Lung (tissue), 11 donors: ENCODE measurements at regions not wholly inside any gene's neighbourhood (a gene's known extent, or its start where the extent isn't known, plus 50 kb on each side); places are given as distances from the start of the nearest gene placed in this dataset.
"Not testable (repeated sequence)": the region's sequence is repeated elsewhere in the genome, so short reads cannot be mapped to it uniquely, and the experiment has no call there.

Source experiments
- ATAC-seq: fragments of 200-7000 bp; cut with Tn5 transposase; one replicate; pipeline ENCODE4 v1.9.1; 2020; ENCODE audit warnings: moderate number of reproducible peaks; ENCODE audit not compliant: insufficient read depth, low FRiP score
- DNase-seq, 3 donors: peaks; one replicate each; pipeline ENCODE4 v3.0.0-alpha.2; 2013 to 2017
- H3K27ac ChIP-seq, 2 donors: one replicate each; pipeline ENCODE4 v1.5.1; 2013; ENCODE audit warnings: mild to moderate bottlenecking in 2 of 2, moderate library complexity in 2 of 2, control low read depth in 1 of 2, inconsistent platforms in 1 of 2, low read depth in 1 of 2, low read length in 1 of 2
- H3K27me3 ChIP-seq, 3 donors: one replicate each; pipeline ENCODE4 v1.5.1; 2013; ENCODE audit warnings: low read length in 2 of 3; ENCODE audit not compliant: control insufficient read depth in 3 of 3, insufficient read depth in 3 of 3
- H3K36me3 ChIP-seq, 4 donors: one replicate each; pipeline ENCODE4 v1.5.1; 2013; ENCODE audit warnings: low read length in 4 of 4, mild to moderate bottlenecking in 1 of 4, moderate library complexity in 1 of 4; ENCODE audit not compliant: control insufficient read depth in 4 of 4, insufficient read depth in 4 of 4
- H3K4me1 ChIP-seq, 5 donors: one replicate each; pipeline ENCODE4 v1.5.1; 2013; ENCODE audit warnings: low read length in 5 of 5, mild to moderate bottlenecking in 2 of 5, moderate library complexity in 1 of 5; ENCODE audit not compliant: control insufficient read depth in 5 of 5, insufficient read depth in 5 of 5
- H3K4me3 ChIP-seq: one replicate; pipeline ENCODE4 v1.5.1; 2013; ENCODE audit warnings: mild to moderate bottlenecking, control low read depth, moderate library complexity
- H3K9ac ChIP-seq, 2 donors: one replicate each; pipeline ENCODE4 v1.5.1; 2013; ENCODE audit warnings: low read length in 2 of 2, control low read depth in 1 of 2; ENCODE audit not compliant: insufficient read depth in 1 of 2
- H3K9me3 ChIP-seq, 4 donors: one replicate each; pipeline ENCODE4 v1.5.1; 2013; ENCODE audit warnings: low read length in 3 of 4, mild to moderate bottlenecking in 1 of 4, moderate library complexity in 1 of 4; ENCODE audit not compliant: control insufficient read depth in 4 of 4, insufficient read depth in 3 of 4
- WGBS, 2 donors: extraction: QIAGEN DNeasy Blood & Tissue Kit; methylation state at CpG; one replicate each; pipeline ENCODE4 v1.1.7; 2013; 5-methylcytosine and 5-hydroxymethylcytosine counted together
- TF ChIP-seq, protein P1 (sequence below): IDR thresholded peaks from 2 replicates; pipeline ENCODE4 v1.5.1; 2012; ENCODE audit warnings: mild to moderate bottlenecking; ENCODE audit errors: control extremely low read depth, extremely low read depth
- donor health status: control.
- donor health status: control.
- donor health status: Bipolar disorder and iron deficiency.
- donor health status: healthy.
- donor health status: DM: yes; HTN: yes; CAD: no.

GRCh38 chr6:4421837-4422236 lies 286.5 kb upstream of the ECI2 start:
- H3K9me3 ChIP-seq, result peaks cover 0 to 1% (median 0%) of the 10 kb centered on the region in 4 donors
- WGBS, 2 donors, result 23 to 76% methylated on average over 2 of the region's 2 CpGs
- no peak for DNase-seq
- H3K27me3 ChIP-seq, result no peaks in the 10 kb centered on the region
- H3K27ac ChIP-seq, result no peak overlapping the region
- ATAC-seq, result no peak
- H3K36me3 ChIP-seq, result no peaks in the 10 kb centered on the region
- H3K4me1 ChIP-seq, result no peaks in the 10 kb centered on the region
- H3K9ac ChIP-seq, result no peak overlapping the region
- TF ChIP-seq, protein P1, sequence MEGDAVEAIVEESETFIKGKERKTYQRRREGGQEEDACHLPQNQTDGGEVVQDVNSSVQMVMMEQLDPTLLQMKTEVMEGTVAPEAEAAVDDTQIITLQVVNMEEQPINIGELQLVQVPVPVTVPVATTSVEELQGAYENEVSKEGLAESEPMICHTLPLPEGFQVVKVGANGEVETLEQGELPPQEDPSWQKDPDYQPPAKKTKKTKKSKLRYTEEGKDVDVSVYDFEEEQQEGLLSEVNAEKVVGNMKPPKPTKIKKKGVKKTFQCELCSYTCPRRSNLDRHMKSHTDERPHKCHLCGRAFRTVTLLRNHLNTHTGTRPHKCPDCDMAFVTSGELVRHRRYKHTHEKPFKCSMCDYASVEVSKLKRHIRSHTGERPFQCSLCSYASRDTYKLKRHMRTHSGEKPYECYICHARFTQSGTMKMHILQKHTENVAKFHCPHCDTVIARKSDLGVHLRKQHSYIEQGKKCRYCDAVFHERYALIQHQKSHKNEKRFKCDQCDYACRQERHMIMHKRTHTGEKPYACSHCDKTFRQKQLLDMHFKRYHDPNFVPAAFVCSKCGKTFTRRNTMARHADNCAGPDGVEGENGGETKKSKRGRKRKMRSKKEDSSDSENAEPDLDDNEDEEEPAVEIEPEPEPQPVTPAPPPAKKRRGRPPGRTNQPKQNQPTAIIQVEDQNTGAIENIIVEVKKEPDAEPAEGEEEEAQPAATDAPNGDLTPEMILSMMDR, result no peak
- H3K4me3 ChIP-seq, result no peak overlapping the region

DNA sequence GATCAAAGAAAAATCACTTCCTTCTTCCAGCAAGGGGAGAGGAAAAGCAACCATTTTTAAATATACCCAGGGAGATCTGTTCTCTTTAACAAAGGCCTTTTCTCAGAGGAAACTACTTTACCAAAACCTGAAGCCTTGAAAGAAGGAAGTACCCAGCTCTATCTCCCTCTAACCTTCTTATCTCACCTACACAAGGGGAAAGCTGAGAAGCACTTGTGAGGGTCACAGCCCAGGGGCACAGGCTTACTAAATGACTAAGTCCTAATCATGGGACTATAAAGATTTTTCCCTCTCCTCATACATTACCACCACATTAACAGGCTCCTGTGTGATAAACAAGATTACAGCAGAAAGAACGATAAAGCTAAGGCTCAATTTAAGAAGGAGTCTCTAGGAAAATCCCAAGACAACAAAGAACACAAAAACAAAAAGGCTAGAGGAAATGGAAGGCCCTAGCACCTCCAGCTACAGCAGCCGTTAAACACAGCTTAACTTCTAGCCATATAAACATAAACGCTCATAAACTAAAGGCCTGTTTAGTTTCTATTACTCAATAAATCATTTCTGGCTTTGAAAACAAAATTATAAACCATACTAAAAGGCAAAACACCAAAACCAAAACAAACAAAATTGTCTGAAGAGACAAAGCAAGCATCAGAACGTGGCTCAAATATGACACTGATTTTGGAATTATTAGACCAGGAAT lies 284.9 kb upstream of the ECI2 start:
- H3K4me3 ChIP-seq, result no peak overlapping the region
- no peak overlapping the region for H3K9ac ChIP-seq
- no peaks in the 10 kb centered on the region for H3K36me3 ChIP-seq
- H3K27ac ChIP-seq, result no peak overlapping the region
- no peak for ATAC-seq
- H3K9me3 ChIP-seq, result peaks cover 0 to 1% (median 0%) of the 10 kb centered on the region in 4 donors
- H3K4me1 ChIP-seq, result no peaks in the 10 kb centered on the region
- TF ChIP-seq, protein P1, result no peak
- H3K27me3 ChIP-seq, result no peaks in the 10 kb centered on the region
- 81 to 85% methylated on average over 4 of the region's 4 CpGs for WGBS, 2 donors
- DNase-seq, result no peak

- Histone ChIP-seq H3K36me3 (no peaks in the 10 kb centered on the region), H3K27me3 (no peaks in the 10 kb centered on the region), H3K9ac (no peak overlapping the region), H3K9me3 (no peaks in the 10 kb centered on the region), H3K27ac (no peak overlapping the region), H3K4me3 (no peak overlapping the region), H3K4me1 (no peaks in the 10 kb centered on the region)
- 0 to 100% methylated on average over 1 of the region's 1 CpG for WGBS, 2 donors
- TF ChIP-seq, protein P1, result no peak
- DNase-seq, result no peak
- no peak for ATAC-seq
These were observed 280.2 kb upstream of the ECI2 start for GRCh38 chr6:4415549-4415948.

- H3K36me3 ChIP-seq, H3K4me3 ChIP-seq, H3K27ac ChIP-seq, H3K9me3 ChIP-seq, H3K9ac ChIP-seq, DNase-seq, ATAC-seq, H3K4me1 ChIP-seq, H3K27me3 ChIP-seq: not testable (repeated sequence)
- WGBS, 2 donors, result 83 to 94% methylated on average over 6 of the region's 6 CpGs
These were observed 278.7 kb upstream of the ECI2 start for GRCh38 chr6:4414078-4414477.
